Coronary artery (tissue), 2 donors: ENCODE measurements at regions not wholly inside any gene's neighbourhood (a gene's known extent, or its start where the extent isn't known, plus 50 kb on each side); places are given as distances from the start of the nearest gene placed in this dataset.
"Not testable (repeated sequence)": the region's sequence is repeated elsewhere in the genome, so short reads cannot be mapped to it uniquely, and the experiment has no call there.

Source experiments
- DNase-seq: peaks from one replicate; pipeline ENCODE4 v3.0.0-alpha.2; 2017; ENCODE audit warnings: low spot score
- H3K27ac ChIP-seq, 2 donors: fragments of 200-600 bp; sonication (generic); one replicate each; pipeline ENCODE4 v1.5.1; 2016 to 2019
- H3K4me3 ChIP-seq: fragments of 200-600 bp; sonication (generic); 2 replicates; pipeline ENCODE4 v1.5.1; 2016; ENCODE audit warnings: mild to moderate bottlenecking, moderate library complexity
- CTCF ChIP-seq: fragments of 200-600 bp; sonication (generic); IDR thresholded peaks from one replicate; pipeline ENCODE4 v1.5.1; 2019; ENCODE audit warnings: antibody characterized with exemption

- no peak for DNase-seq
- TF ChIP-seq CTCF = no peak
Observed at GRCh38 chrX:17968367-17968766, 107.3 kb upstream of the RAI2 start.

GRCh38 chrX:17967888-17968287 is 106.8 kb upstream of the RAI2 start:
- H3K4me3 ChIP-seq = no peak overlapping the region

More at GRCh38 chrX:17968367-17968766, 107.3 kb upstream of the RAI2 start:
- Histone ChIP-seq H3K27ac (no peak overlapping the region), H3K4me3 (no peak overlapping the region)

GRCh38 chrX:17964871-17965270 is 103.8 kb upstream of the RAI2 start:
- TF ChIP-seq CTCF = no peak
- H3K27ac ChIP-seq = no peak overlapping the region
- no peak for DNase-seq
- H3K4me3 ChIP-seq = no peak overlapping the region

More at GRCh38 chrX:17967888-17968287, 106.8 kb upstream of the RAI2 start:
- no peak overlapping the region for H3K27ac ChIP-seq
- TF ChIP-seq CTCF = no peak
- DNase-seq = no peak

- no peak for TF ChIP-seq CTCF
- Histone ChIP-seq H3K4me3 (no peak overlapping the region), H3K27ac (no peak overlapping the region)
- no peak for DNase-seq
Observed at GRCh38 chrX:17960891-17961290, 99.8 kb upstream of the RAI2 start.

- no peak for DNase-seq
- no peak overlapping the region for H3K27ac ChIP-seq
- no peak for TF ChIP-seq CTCF
- H3K4me3 ChIP-seq = no peak overlapping the region
Observed at GRCh38 chrX:17944833-17945497, 83.9 kb upstream of the RAI2 start.

GRCh38 chrX:17941171-17941570 is 80.1 kb upstream of the RAI2 start:
- not testable (repeated sequence) for DNase-seq, H3K27ac ChIP-seq, H3K4me3 ChIP-seq

GRCh38 chrX:17939724-17940123 is 78.6 kb upstream of the RAI2 start:
- no peak for DNase-seq
- no peak for TF ChIP-seq CTCF
- Histone ChIP-seq H3K4me3 (no peak overlapping the region), H3K27ac (no peak overlapping the region)
